NCI-H524 treated with DMSO at 0.1 percent for 48 hours (cell line): ENCODE measurements at regions not wholly inside any gene's neighbourhood (a gene's known extent, or its start where the extent isn't known, plus 50 kb on each side); places are given as distances from the start of the nearest gene placed in this dataset.
"Not testable (repeated sequence)": the region's sequence is repeated elsewhere in the genome, so short reads cannot be mapped to it uniquely, and the experiment has no call there.

ENCODE experiments used
- DNase-seq: peaks from one replicate; lab custom pipeline; 2025; lab: John Stamatoyannopoulos, UW

DNA sequence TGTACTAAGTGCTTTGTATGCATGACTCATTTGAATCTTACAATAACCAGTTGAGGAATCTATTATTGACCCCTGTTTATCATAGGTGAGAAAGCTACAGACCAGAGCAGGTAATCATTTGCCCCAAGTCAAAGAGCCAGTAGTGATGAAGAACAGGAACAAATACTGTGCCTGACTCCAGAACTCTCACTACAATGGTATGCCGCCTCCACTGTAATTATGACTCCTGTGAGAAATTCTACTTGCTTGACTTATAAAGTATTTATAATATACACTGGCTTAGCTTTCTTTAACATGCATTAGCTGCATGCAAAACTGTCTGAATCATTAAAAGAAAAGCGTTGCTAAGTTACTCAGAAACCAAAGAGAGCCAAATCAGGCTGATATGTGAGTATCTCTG lies 92.6 kb downstream of the ZNF281 start:
- DNase-seq, result no peak

DNA sequence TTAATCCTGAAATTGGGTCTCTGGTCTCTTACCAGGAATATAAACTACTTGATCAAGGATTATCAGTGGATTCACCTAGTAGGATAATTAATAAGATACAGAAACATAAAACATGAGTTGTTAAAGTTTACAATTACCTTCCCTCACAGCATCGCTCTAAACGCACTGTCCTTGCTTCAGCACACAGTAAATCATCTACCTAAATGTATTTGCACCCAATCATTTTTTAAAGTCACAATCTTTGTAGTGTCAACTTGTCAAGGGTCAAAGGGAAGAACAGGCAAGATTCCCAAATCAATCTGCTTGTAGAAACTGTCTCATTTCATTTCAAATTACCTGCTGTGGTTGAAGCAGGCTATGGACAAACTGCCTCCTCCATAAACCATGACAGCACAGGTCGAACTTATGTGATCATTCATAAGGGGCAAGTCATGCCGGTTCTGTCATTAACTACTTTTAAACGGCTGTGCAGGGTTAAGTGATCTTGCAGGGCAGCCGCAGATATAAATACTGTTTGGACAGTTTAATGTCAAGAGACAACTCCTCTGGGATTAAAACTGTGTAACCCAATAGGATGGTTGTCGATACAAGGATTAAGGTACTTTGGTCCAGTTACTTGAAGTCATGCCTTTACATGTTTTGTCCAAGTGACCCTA lies 93.6 kb downstream of the ZNF281 start:
- DNase-seq, result no peak

GRCh38 chr1:200314085-200314750 lies 95.6 kb downstream of the ZNF281 start:
- DNase-seq, result no peak

DNA sequence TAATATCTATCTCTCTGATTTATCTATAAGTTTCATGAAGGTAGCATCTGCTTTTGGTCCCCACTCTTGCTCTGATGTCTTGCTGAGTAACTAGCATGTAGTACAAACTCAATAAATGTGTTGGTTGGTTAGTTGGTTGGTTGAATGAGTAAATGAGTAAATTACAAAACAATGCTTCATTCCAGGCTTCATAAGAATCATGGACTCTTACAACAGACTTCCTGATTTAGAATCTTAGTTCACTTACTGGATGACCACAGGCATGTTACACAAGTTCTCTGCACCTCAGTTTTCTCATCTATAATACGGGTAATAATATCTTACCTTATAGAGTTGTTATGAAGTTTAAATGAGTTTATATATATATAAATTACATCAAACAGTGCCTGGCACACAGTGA lies 98.6 kb downstream of the ZNF281 start:
- DNase-seq, result no peak

DNA sequence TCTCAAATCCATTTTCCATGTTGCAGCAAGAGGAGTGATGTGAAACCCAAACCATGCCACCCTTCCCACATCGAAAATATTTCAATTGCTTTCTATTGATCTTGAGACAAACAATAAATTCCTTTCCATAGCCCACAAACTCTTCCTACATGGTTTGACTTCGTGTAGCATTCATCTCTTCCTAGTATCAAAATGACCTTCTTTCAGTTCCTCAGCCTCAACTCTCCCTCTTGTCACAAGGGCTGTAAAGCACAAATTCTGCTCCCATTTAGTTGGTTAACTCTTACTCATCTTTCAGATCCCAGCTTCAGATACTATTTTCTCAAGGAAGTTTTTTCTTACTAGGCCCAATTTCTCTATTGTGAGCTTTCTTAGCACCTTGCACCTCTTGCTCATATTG lies 99.0 kb downstream of the ZNF281 start:
- no peak for DNase-seq

- DNase-seq, result no peak
Observed at GRCh38 chr1:200307755-200308066, 102.1 kb downstream of the ZNF281 start.

DNA sequence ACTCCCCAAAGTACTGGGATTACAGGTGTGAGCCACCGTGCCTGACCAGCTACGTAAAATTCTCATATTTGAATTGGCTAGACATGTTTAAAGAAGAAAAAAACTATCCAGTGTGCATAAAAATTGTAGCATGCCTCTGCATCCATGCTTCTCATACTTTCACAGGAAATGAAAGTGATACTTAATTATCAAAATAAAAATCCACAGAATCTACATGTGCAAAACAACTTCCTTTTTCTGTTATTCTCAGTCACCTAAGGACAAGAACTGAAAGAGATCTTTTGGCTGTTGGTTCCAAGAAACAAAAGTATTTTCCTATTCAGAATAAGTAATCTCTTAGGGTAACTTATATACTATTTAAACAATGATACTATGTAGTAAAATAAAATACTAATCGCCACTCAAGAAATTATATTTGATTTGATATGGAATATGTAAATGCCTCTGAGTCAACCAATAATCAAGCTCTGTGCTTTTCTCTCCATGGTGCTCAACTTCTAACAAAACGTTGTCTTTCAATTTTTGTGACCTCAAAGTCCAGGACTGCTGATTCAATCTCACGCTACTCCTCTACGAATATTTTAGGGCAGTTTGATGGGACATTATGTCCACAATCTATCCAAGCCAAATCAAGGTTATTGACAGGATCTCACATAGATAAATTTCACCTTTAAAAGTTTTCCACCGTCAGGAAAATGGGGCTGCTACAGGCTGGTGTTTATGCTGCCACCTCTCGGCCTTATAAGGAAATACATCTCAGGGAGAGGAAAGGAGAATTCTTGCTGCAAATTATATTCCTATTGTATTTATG lies 102.7 kb downstream of the ZNF281 start:
- no peak for DNase-seq

DNA sequence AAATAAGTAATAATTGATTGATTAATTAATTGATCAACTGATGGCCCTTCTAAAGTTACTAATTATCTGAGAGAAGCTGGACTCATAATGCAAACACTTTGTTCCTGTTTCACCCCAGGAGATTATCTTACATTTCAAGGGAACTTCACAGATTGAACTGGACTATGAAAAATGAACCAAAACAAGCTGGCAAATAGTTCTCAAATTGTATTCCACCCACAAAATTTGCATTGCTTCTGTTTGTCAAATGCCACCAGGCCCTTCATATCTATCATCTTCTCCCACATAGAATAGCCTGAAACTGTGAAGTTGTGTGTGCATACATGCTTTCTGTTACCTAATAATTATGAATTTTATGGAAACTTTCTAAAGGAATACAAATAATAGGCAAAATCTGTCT lies 104.0 kb downstream of the ZNF281 start:
- DNase-seq, result no peak

DNA sequence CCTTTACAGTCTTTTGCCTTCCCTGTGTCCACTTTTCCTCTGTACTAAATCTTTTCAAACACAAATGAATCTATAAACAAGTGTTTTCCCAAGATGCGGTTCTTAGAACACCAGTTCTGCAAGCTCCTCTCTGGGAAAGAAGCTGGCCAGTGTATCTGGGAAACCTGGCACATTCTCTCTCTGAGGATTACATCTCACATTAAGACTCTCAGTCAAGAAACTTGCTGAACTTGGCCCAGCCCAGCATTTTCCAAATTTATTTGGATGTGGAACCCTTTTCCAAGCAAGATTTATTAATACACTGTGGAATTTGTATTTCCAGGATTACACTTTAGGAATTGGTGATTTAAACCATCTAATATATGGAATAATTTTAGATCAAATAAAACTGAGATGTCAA lies 105.7 kb downstream of the ZNF281 start:
- no peak for DNase-seq

GRCh38 chr1:200302921-200303290 lies 106.9 kb downstream of the ZNF281 start:
- no peak for DNase-seq

GRCh38 chr1:200302192-200302920 lies 107.5 kb downstream of the ZNF281 start:
- no peak for DNase-seq

DNA sequence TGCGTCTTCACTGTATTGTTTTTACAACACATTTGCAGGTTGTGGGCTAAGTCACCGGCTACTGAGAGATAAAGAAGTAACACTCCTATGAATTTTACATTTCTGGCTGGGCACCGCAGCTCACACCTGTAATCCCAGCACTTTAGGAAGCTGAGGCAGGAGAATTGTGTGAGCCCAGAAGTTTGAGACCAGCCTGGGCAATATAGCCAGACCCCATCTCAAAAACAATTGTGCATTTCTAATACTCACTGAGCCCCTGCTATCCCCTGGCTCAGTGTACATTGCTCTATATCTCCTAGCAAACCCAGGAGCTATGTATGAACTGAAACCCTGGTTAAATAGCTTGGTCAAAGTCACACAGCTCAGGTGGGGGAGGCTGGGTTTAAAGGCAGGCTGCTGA lies 108.7 kb downstream of the ZNF281 start:
- no peak for DNase-seq

- no peak for DNase-seq
Observed at GRCh38 chr1:200299571-200299970, 110.3 kb downstream of the ZNF281 start.

DNA sequence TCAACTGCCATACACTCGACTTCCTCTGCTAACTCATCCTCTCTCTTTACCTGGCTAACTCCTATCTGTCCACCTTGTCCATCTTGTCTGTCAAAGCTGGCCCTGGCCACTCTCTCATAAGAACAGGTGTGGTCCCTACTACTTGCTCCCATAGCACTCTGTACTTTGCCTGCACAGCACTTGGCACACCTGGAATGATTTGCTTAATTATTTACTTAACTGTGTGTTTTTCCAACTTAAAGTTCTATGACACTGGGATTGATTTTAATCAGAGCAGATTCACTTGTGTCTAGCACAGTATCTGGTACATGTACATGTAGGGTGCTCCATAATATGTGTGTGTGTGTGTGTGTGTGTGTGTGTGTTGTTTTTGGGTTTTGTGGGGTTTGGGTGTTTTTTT lies 111.6 kb downstream of the ZNF281 start:
- no peak for DNase-seq

- DNase-seq, result no peak
Observed at GRCh38 chr1:200296091-200296661, 113.7 kb downstream of the ZNF281 start.

- DNase-seq, result no peak
Observed at GRCh38 chr1:200294241-200294640, 115.6 kb downstream of the ZNF281 start.

GRCh38 chr1:200292699-200293098 lies 117.1 kb downstream of the ZNF281 start:
- DNase-seq, result no peak

- DNase-seq, result no peak
Observed at GRCh38 chr1:200291106-200291505, 118.7 kb downstream of the ZNF281 start.

DNA sequence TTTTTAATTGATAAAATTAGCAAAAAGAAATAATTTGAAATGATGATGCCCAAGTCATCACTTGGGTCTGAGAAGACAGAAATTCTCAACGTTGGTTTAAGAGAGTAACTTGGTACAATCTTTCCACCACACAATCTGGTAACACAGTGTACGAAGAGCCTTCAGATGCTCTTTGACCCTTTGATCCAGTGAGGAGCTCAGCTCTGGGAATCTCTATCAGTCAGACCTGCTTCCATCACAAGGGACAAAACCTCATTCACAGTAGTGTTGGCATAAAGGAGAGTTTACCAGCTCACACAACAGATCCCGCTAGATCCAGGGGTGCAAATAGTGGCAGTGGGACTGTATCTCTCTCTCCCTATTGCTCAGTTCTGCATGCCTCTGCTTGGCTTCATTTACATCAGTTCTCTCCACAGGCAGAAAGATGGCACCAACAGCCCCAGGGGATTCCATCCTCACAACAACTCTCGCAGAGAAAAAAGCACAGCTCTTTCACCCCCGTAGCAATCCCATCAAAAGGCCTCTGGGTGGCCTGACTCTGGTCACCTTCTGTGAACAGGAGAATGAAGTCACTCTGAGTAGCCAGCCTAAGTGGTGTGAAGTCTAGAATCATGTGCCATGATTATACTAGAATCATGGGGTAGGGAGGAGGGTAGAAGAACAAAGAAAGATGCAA lies 119.7 kb downstream of the ZNF281 start:
- no peak for DNase-seq

DNA sequence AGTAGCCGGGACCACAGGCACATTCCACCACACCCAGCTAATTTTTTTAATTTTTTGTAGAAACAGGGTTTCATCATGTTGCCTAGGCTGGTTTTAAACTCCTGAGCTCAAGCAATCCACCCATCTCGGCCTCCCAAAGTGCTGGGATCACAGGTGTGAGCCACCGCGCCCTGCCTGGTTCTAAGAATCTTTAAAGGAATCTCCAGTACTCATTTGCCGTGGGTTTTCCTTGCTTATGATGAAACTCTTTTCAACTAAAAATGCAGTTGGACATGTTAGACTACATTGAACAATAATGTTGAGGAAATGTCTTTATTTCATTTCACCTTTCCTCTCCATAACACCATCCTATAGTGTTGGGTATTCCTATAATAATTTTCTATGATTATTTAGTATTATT lies 121.6 kb downstream of the ZNF281 start:
- no peak for DNase-seq

- not testable (repeated sequence) for DNase-seq
Observed at GRCh38 chr1:200284236-200284635, 125.6 kb downstream of the ZNF281 start.
